WTC11 (cell line): ENCODE measurements at regions not wholly inside any gene's neighbourhood (a gene's known extent, or its start where the extent isn't known, plus 50 kb on each side); places are given as distances from the start of the nearest gene placed in this dataset.

Source experiments
- ATAC-seq: fragments of 200-7000 bp; cut with Tn5 transposase; 2 replicates; pipeline ENCODE4 v1.10.0; 2021; ENCODE audit warnings: mild to moderate bottlenecking, moderate library complexity
- CTCF ChIA-PET: fragments of 300-600 bp; sonication (Branson Sonifier 250); formaldehyde crosslinking; loops from one replicate; lab custom pipeline; 2021; ENCODE audit warnings: antibody characterized with exemption; lab: Charles Lee
- POLR2A ChIA-PET: fragments of 350-600 bp; sonication (Branson Sonifier 250); formaldehyde crosslinking; loops from one replicate; lab custom pipeline; 2021; ENCODE audit warnings: antibody characterized with exemption; lab: Charles Lee
- DNase-seq: peaks from one replicate; pipeline ENCODE4 v3.0.0; 2021; ENCODE audit warnings: low spot score
- H3K27ac Mint-ChIP-seq: 2 replicates; pipeline ENCODE4 v1.8.0; 2021; ENCODE audit warnings: mixed read lengths
- H3K27me3 Mint-ChIP-seq: 2 replicates; pipeline ENCODE4 v1.8.0; 2021; ENCODE audit warnings: low read depth, mild to moderate bottlenecking, moderate library complexity, mixed read lengths
- H3K36me3 Mint-ChIP-seq: 2 replicates; pipeline ENCODE4 v1.8.0; 2021; ENCODE audit warnings: mixed read lengths
- H3K4me1 Mint-ChIP-seq: 2 replicates; pipeline ENCODE4 v1.8.0; 2022; ENCODE audit warnings: mixed read lengths
- H3K4me3 Mint-ChIP-seq: 2 replicates; pipeline ENCODE4 v1.8.0; 2021; ENCODE audit warnings: mild to moderate bottlenecking, moderate library complexity, mixed read lengths
- H3K9me3 Mint-ChIP-seq: 2 replicates; pipeline ENCODE4 v1.8.0; 2021; ENCODE audit warnings: mixed read lengths
- AR ChIP-seq: fragments of 250-450 bp; sonication (Bioruptor Pico); IDR thresholded peaks from 2 replicates; pipeline ENCODE4 v1.9.0; 2021; ENCODE audit warnings: mild to moderate bottlenecking
- ATF2 ChIP-seq: sonication (generic); formaldehyde crosslinking; IDR thresholded peaks from 2 replicates; pipeline ENCODE4 v1.8.1; 2022; ENCODE audit warnings: low read depth, missing genetic modification reagents, borderline replicate concordance
- CDX4 ChIP-seq: fragments of 250-450 bp; sonication (Bioruptor Pico); IDR thresholded peaks from 2 replicates; pipeline ENCODE4 v1.9.0; 2021; ENCODE audit warnings: moderate library complexity, mild to moderate bottlenecking, inconsistent platforms, borderline replicate concordance
- ESRRA ChIP-seq: sonication (generic); formaldehyde crosslinking; IDR thresholded peaks from 2 replicates; pipeline ENCODE4 v1.8.1; 2022; ENCODE audit warnings: mild to moderate bottlenecking, missing genetic modification reagents, borderline replicate concordance
- MLX ChIP-seq: sonication (generic); formaldehyde crosslinking; IDR thresholded peaks from 2 replicates; pipeline ENCODE4 v1.8.1; 2023; ENCODE audit warnings: mild to moderate bottlenecking, missing genetic modification reagents, moderate library complexity
- MXD4 ChIP-seq: fragments of 250-450 bp; sonication (Bioruptor Pico); IDR thresholded peaks from 2 replicates; pipeline ENCODE4 v1.8.0; 2021; ENCODE audit warnings: mild to moderate bottlenecking, moderate library complexity, borderline replicate concordance
- NR2C2 ChIP-seq: sonication (generic); formaldehyde crosslinking; IDR thresholded peaks from 2 replicates; pipeline ENCODE4 v1.8.0; 2022; ENCODE audit warnings: mild to moderate bottlenecking, missing genetic modification reagents
- PRRX2 ChIP-seq: fragments of 250-450 bp; sonication (Bioruptor Pico); IDR thresholded peaks from 2 replicates; pipeline ENCODE4 v1.8.0; 2021; ENCODE audit warnings: mild to moderate bottlenecking
- RELA ChIP-seq: sonication (generic); formaldehyde crosslinking; IDR thresholded peaks from 2 replicates; pipeline ENCODE4 v1.8.1; 2022; ENCODE audit warnings: missing genetic modification reagents, mild to moderate bottlenecking, borderline replicate concordance
- SMAD3 ChIP-seq: sonication (generic); formaldehyde crosslinking; IDR thresholded peaks from 2 replicates; pipeline ENCODE4 v1.8.0; 2022; ENCODE audit warnings: missing genetic modification reagents, mild to moderate bottlenecking, borderline replicate concordance
- STAT6 ChIP-seq: sonication (generic); formaldehyde crosslinking; conservative IDR thresholded peaks from 2 replicates; pipeline ENCODE4 v1.8.1; 2023; ENCODE audit warnings: mild to moderate bottlenecking, low read depth, missing genetic modification reagents, moderate library complexity
- TCF7 ChIP-seq: sonication (generic); formaldehyde crosslinking; IDR thresholded peaks from 2 replicates; pipeline ENCODE4 v1.8.0; 2022; ENCODE audit warnings: mild to moderate bottlenecking, low read depth, missing genetic modification reagents, moderate library complexity
- TEAD1 ChIP-seq: sonication (generic); formaldehyde crosslinking; IDR thresholded peaks from 2 replicates; pipeline ENCODE4 v1.8.0; 2022; ENCODE audit warnings: mild to moderate bottlenecking, missing genetic modification reagents
- ZNF121 ChIP-seq: sonication (generic); formaldehyde crosslinking; IDR thresholded peaks from 2 replicates; pipeline ENCODE4 v1.8.0; 2023; ENCODE audit warnings: missing genetic modification reagents
- ZNF232 ChIP-seq: sonication (generic); formaldehyde crosslinking; IDR thresholded peaks from 2 replicates; pipeline ENCODE4 v1.8.0; 2022; ENCODE audit warnings: mild to moderate bottlenecking, missing genetic modification reagents
- ZNF281 ChIP-seq: sonication (generic); formaldehyde crosslinking; IDR thresholded peaks from 2 replicates; pipeline ENCODE4 v1.8.0; 2023; ENCODE audit warnings: mild to moderate bottlenecking, missing genetic modification reagents

GRCh38 chr1:198462365-198463019 lies 78.0 kb downstream of the ATP6V1G3 start:
- H3K4me1 Mint-ChIP-seq, result no peaks in the 10 kb centered on the region
- TF ChIP-seq TEAD1 (CRISPR knock-in tag) (no peak), RELA (CRISPR knock-in tag) (no peak), MXD4 (CRISPR knock-in tag) (no peak), ZNF281 (no peak), AR (CRISPR knock-in tag) (no peak)
- CTCF ChIA-PET, result no interaction called here
- ATAC-seq (no peak), DNase-seq (no peak)
- no peaks in the 10 kb centered on the region for H3K27me3 Mint-ChIP-seq
- H3K36me3 Mint-ChIP-seq, result no peaks in the 10 kb centered on the region
- H3K4me3 Mint-ChIP-seq, result no peak overlapping the region
- H3K9me3 Mint-ChIP-seq, result no peaks in the 10 kb centered on the region
- POLR2A ChIA-PET, result no interaction called here
- H3K27ac Mint-ChIP-seq, result no peak overlapping the region

- Mint-ChIP-seq H3K9me3 (peaks cover 5% of the 10 kb centered on the region; the same call in 1 of the 2 replicates), H3K4me3 (no peak overlapping the region), H3K4me1 (no peaks in the 10 kb centered on the region), H3K27ac (no peak overlapping the region), H3K36me3 (no peaks in the 10 kb centered on the region), H3K27me3 (no peaks in the 10 kb centered on the region)
- POLR2A ChIA-PET, result no interaction called here
- no peak for TF ChIP-seq ESRRA (CRISPR knock-in tag)
- no peak for TF ChIP-seq SMAD3 (CRISPR knock-in tag)
- no peak for TF ChIP-seq TCF7 (CRISPR knock-in tag)
- no peak for TF ChIP-seq ZNF232
- TF ChIP-seq STAT6, result no peak
- no peak for TF ChIP-seq MLX (CRISPR knock-in tag)
- no peak for TF ChIP-seq RELA (CRISPR knock-in tag)
- TF ChIP-seq ZNF121 (CRISPR knock-in tag), result no peak
- no peak for TF ChIP-seq ATF2 (CRISPR knock-in tag)
- TF ChIP-seq NR2C2 (CRISPR knock-in tag), result no peak
- TF ChIP-seq PRRX2 (CRISPR knock-in tag), result no peak
- no peak for TF ChIP-seq CDX4
- CTCF ChIA-PET, result no interaction called here
- ATAC-seq (no peak), DNase-seq (no peak)
These were observed 84.5 kb downstream of the ATP6V1G3 start for GRCh38 chr1:198455966-198456365.
